Activated B cell treated with CpG ODN at 0.5 μM for 24 hours (primary cell): ENCODE measurements at regions not wholly inside any gene's neighbourhood (a gene's known extent, or its start where the extent isn't known, plus 50 kb on each side); places are given as distances from the start of the nearest gene placed in this dataset.

Experiments used
- ATAC-seq: fragments of 200-7000 bp; cut with Tn5 transposase; one replicate; pipeline ENCODE4 v1.10.0; 2021; ENCODE audit warnings: low read depth, mild to moderate bottlenecking, moderate library complexity
- CTCF ChIA-PET: fragments of 350-600 bp; sonication (Branson Sonifier 250); formaldehyde crosslinking; loops from one replicate; lab custom pipeline; 2021; ENCODE audit warnings: antibody characterized with exemption; lab: Charles Lee
- POLR2A ChIA-PET: fragments of 350-600 bp; sonication (Branson Sonifier 250); formaldehyde crosslinking; loops from one replicate; lab custom pipeline; 2021; ENCODE audit warnings: antibody characterized with exemption; lab: Charles Lee
- DNase-seq: peaks from one replicate; pipeline ENCODE4 v3.0.0; 2022
- H3K27ac Mint-ChIP-seq: one replicate; pipeline ENCODE4 v1.8.0; 2020; ENCODE audit warnings: mixed read lengths
- H3K27me3 Mint-ChIP-seq: one replicate; pipeline ENCODE4 v1.8.0; 2021; ENCODE audit warnings: mixed read lengths
- H3K36me3 Mint-ChIP-seq: one replicate; pipeline ENCODE4 v1.8.0; 2021; ENCODE audit warnings: low read depth, mixed read lengths
- H3K4me1 Mint-ChIP-seq: one replicate; pipeline ENCODE4 v1.8.0; 2021; ENCODE audit warnings: mixed read lengths
- H3K4me3 Mint-ChIP-seq: one replicate; pipeline ENCODE4 v1.8.0; 2020; ENCODE audit warnings: mild to moderate bottlenecking, mixed read lengths
- H3K9me3 Mint-ChIP-seq: one replicate; pipeline ENCODE4 v1.8.0; 2020; ENCODE audit warnings: mixed read lengths
- CTCF ChIP-seq: fragments of 200-600 bp; IDR thresholded peaks from one replicate; pipeline ENCODE4 v1.8.0; 2022; ENCODE audit warnings: antibody characterized with exemption, mild to moderate bottlenecking
- intact Hi-C: fragments of 100-400 bp; cut with micrococcal nuclease; formaldehyde crosslinking; loops from one replicate; pipeline ENCODE4 v1.15.1; 2024

GRCh38 chr2:153156743-153157142, 321.8 kb downstream of the RPRM start:
- Mint-ChIP-seq H3K4me1 (no peaks in the 10 kb centered on the region), H3K4me3 (no peak overlapping the region)
- CTCF ChIA-PET = no interaction called here

DNA sequence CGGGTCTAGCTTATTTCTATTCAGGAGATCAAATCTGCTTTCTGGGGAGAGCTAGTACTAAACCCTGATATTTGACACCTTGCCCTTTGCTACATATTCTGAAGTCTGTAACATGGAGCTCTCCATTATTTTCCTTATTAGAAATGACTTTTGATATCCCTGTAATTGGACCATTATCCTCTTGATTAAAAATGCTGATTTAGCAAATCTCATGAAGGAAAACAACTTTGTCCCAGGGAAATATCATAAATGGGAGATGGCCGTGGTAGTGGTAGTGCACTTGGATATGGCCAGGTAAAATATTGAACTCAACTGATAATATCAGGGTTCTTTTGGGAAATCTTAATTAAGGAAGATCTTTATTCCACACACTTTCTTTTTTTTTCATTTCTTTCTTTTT, 326.5 kb downstream of the RPRM start:
- intact Hi-C loops = no loop called here
- no peak overlapping the region for H3K4me3 Mint-ChIP-seq
- no peak for TF ChIP-seq CTCF
- H3K4me1 Mint-ChIP-seq = no peaks in the 10 kb centered on the region
- CTCF ChIA-PET = no interaction called here
- H3K27me3 Mint-ChIP-seq = no peaks in the 10 kb centered on the region
- POLR2A ChIA-PET = no interaction called here
- DNase-seq = no peak
- peaks cover 5% of the 10 kb centered on the region for H3K9me3 Mint-ChIP-seq
- no peak overlapping the region for H3K27ac Mint-ChIP-seq
- no peaks in the 10 kb centered on the region for H3K36me3 Mint-ChIP-seq
- ATAC-seq = no peak

More at GRCh38 chr2:153156743-153157142, 321.8 kb downstream of the RPRM start:
- intact Hi-C loops = no loop called here
- Mint-ChIP-seq H3K36me3 (no peaks in the 10 kb centered on the region), H3K9me3 (peaks cover 5% of the 10 kb centered on the region), H3K27me3 (no peaks in the 10 kb centered on the region), H3K27ac (no peak overlapping the region)
- TF ChIP-seq CTCF = no peak
- DNase-seq (no peak), ATAC-seq (no peak)
- POLR2A ChIA-PET = no interaction called here

DNA sequence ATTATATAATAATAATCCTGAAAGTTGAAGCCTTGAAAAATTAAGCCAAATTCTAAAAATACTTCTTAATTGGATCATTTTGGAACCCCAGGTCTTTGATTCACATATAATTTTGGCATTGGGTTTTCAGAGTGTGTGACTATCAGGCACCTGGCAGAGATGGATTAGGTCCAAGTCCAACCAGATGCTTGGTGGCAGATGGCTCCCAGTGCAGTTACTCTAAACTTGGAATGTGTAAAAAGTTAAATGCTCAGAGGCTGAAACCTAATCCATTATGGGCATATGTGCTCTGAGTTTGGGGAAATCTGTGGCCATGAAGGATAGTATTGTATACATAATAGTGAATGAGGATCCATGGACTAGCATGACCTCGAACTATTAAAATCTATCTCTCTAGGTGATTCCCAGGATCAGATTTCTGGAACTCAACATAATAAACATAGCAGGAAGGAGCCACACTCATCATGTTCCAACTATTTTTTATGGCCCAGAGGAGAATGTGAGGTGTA, 333.0 kb downstream of the RPRM start:
- no peak for ATAC-seq
- Mint-ChIP-seq H3K27me3 (no peaks in the 10 kb centered on the region), H3K4me3 (no peak overlapping the region), H3K36me3 (no peaks in the 10 kb centered on the region), H3K27ac (no peak overlapping the region), H3K9me3 (no peaks in the 10 kb centered on the region), H3K4me1 (no peaks in the 10 kb centered on the region)
- ChIA-PET CTCF (no interaction called here), POLR2A (no interaction called here)
- DNase-seq = no peak
- TF ChIP-seq CTCF = no peak
- intact Hi-C loops = no loop called here

- H3K4me3 Mint-ChIP-seq = no peak overlapping the region
- TF ChIP-seq CTCF = no peak
- CTCF ChIA-PET = no interaction called here
- H3K36me3 Mint-ChIP-seq = no peaks in the 10 kb centered on the region
- intact Hi-C loops = no loop called here
- POLR2A ChIA-PET = no interaction called here
- H3K27me3 Mint-ChIP-seq = no peaks in the 10 kb centered on the region
- H3K27ac Mint-ChIP-seq = no peak overlapping the region
- H3K4me1 Mint-ChIP-seq = no peaks in the 10 kb centered on the region
- ATAC-seq (no peak), DNase-seq (no peak)
- no peaks in the 10 kb centered on the region for H3K9me3 Mint-ChIP-seq
Observed at GRCh38 chr2:153143540-153143939, 335.0 kb downstream of the RPRM start.

GRCh38 chr2:153140498-153140897, 338.1 kb downstream of the RPRM start:
- H3K4me3 Mint-ChIP-seq = no peak overlapping the region
- H3K4me1 Mint-ChIP-seq = no peaks in the 10 kb centered on the region

More at GRCh38 chr2:153140498-153140897, 338.1 kb downstream of the RPRM start:
- Mint-ChIP-seq H3K27me3 (no peaks in the 10 kb centered on the region), H3K36me3 (no peaks in the 10 kb centered on the region), H3K27ac (no peak overlapping the region), H3K9me3 (no peaks in the 10 kb centered on the region)
- ATAC-seq (no peak), DNase-seq (no peak)
- no peak for TF ChIP-seq CTCF
- intact Hi-C loops = no loop called here
- CTCF ChIA-PET = no interaction called here
- POLR2A ChIA-PET = no interaction called here
